GM12875 (cell line): ENCODE measurements at regions not wholly inside any gene's neighbourhood (a gene's known extent, or its start where the extent isn't known, plus 50 kb on each side); places are given as distances from the start of the nearest gene placed in this dataset.

ENCODE experiments used
- H3K4me3 ChIP-seq: one replicate; pipeline ENCODE4 v1.5.1; 2011; ENCODE audit warnings: low read depth, low read length, control low read depth
- TF ChIP-seq, protein P1 (sequence below): IDR thresholded peaks from 2 replicates; pipeline ENCODE4 v1.5.1; 2011; ENCODE audit warnings: low read depth, mild to moderate bottlenecking, control low read depth, inconsistent platforms, low read length, moderate library complexity, borderline replicate concordance; ENCODE audit not compliant: insufficient read depth

DNA sequence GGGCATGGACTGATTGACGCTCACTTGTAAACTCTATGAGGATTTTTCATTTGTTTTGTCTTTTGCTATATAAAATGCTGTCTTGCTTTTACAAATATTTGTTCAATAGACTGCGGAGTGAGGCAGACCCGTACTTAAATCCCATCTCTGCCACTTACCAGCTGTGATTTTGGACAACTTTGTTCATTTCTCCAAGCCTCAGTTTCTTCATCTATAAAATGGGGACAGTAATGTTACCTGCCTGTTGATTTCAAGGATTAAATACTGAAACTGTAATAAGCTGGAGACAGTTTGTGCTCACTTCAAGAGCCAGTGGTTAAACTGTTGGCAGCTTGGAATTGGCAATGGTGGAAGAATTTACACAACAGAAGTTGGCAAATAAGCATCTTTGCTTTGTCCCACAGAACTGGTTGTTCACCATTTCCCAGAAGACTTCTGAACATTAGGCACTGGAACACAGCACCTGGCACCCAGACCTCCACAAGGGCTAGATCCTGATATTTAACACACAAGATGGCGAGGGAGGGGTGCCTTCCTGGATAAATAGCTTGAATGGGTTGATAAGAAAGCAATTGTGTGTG lies 479.2 kb downstream of the QKI start:
- TF ChIP-seq, protein P1, sequence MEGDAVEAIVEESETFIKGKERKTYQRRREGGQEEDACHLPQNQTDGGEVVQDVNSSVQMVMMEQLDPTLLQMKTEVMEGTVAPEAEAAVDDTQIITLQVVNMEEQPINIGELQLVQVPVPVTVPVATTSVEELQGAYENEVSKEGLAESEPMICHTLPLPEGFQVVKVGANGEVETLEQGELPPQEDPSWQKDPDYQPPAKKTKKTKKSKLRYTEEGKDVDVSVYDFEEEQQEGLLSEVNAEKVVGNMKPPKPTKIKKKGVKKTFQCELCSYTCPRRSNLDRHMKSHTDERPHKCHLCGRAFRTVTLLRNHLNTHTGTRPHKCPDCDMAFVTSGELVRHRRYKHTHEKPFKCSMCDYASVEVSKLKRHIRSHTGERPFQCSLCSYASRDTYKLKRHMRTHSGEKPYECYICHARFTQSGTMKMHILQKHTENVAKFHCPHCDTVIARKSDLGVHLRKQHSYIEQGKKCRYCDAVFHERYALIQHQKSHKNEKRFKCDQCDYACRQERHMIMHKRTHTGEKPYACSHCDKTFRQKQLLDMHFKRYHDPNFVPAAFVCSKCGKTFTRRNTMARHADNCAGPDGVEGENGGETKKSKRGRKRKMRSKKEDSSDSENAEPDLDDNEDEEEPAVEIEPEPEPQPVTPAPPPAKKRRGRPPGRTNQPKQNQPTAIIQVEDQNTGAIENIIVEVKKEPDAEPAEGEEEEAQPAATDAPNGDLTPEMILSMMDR: no peak
- H3K4me3 ChIP-seq: no peak overlapping the region

DNA sequence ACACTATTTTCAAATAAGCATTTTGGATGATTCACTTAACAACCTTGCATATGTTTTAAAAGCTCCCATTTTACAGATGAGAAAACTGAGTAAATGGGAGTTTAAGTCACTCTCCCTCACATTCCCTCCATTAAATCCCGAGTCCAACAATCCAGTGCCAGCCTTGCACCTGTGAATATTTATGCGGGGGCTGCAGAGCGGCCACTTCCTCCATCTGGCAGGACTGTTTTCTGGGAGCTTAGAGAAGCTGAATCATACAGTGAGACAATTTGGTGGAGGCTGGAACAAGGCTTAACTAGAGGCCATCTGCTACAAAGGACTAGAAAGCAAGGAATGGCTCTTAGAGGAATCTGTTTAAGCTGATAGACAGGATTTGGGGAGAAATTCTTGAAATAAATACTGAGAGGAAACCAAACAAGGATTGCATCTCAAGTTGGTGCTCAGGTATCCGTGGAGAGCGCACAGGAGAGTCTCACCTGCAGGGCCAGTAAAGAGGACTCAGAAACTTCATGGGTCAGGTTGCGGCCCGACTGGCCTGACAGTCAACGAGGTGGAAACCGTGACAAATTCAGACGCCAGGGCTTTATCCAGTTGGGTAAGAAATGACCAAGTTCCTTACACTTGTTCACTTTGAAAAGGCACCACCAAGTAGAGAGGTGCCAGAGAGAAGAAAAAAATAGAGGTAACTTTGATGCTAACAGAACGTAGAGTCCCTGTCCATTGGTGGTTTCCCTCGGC lies 478.5 kb downstream of the QKI start:
- no peak overlapping the region for H3K4me3 ChIP-seq

DNA sequence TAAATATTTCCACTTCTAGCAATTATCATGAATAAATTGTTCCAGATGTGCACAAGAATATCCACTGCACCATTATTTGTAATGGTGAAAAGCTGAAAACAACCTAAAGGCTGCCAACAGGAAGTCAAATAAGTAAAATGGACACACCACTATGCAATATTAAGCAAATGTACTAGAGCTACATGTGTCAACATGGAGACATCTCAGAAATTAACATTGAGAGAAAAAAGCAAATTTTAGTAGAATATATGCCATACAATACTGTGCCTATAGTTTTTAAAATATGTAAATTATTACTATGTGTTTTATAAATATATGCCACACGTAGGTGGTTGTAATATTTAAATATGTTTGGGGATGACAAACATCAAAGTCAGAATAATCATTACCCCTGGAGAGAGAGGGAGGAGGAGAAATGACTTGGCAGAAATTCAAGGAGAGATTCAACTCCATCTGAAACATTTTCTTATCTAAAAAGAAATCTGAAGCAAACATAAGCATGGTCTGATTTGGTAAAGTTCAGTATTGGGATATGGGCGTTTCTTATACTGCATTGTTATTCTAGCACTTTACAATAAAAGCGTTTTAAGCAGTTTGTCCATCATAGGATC lies 475.5 kb downstream of the QKI start:
- no peak overlapping the region for H3K4me3 ChIP-seq
- TF ChIP-seq, protein P1: no peak

More for the DNA sequence above, 478.5 kb downstream of the QKI start:
- TF ChIP-seq, protein P1: no peak

DNA sequence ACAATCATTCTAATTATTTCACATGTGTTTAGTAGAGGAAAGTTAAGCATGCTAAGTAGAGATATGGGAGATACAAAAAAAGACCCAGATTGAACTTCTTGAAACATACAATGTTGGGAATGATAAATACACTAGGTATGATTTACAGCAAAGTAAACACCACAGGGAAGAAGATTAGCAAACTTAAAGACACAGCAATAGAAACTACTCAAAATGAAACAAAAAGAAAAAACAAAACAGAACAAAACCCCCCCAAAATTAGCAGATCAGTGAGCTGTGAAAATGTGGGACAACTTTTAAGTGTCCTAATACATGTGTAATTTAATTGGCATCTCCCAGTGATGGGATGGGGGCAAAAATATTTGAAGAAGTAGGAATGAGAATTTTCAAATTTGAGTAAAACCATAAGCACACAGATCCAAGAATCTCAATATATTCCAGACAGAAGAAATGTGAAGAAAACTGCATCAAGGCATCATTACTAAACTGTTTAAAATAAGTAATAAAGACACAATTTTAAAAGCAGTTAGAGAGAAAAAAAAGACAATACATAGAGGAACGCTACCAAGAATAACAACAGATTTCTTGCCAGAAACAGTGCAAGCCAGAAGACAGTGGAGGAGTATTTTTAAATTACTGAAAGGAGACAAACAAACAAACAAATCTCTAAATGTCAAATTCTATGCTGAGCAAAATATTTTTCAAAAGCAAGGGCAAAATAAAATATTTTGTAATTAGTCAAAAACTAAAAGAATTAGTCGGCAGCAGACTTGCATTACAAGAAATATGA lies 473.7 kb downstream of the QKI start:
- TF ChIP-seq, protein P1: no peak
- H3K4me3 ChIP-seq: no peak overlapping the region

DNA sequence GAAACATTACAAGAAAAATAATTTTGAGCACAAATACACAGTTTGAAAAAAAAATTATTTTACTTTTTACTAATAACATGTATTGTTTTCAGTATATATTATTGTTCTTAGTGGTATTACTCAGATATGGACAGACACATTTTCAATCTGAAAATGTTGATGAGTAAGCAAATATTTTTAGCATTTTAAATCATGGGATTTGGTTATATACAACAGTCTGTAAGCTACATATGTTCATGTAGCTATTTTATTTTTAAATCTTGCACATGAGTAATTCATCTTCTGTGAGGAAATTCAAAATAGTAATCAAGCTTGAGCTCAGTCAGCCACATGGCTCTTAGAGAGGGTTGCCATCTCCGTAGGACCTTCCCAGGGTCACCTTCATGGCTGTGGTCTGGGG lies 471.9 kb downstream of the QKI start:
- TF ChIP-seq, protein P1: no peak
- H3K4me3 ChIP-seq: no peak overlapping the region

DNA sequence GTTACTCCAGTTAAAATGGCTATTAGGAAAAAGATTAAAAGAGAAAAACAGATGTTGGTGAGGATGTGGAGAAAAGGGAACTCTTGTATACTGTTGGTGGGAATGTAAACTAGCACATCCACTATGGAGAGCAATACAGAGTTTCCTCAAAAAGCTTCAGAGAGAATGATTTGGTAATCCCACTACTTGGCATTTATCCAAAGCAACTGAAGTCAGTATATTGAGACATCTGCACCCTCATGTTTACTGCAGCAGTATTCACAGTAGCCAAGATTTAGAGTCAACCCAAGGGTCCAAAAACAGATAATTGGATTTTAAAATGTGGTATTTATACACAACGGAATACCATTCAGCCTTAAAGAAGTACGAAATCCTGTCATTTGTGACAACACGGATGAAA lies 469.5 kb downstream of the QKI start:
- TF ChIP-seq, protein P1: no peak
- H3K4me3 ChIP-seq: no peak overlapping the region
